GM12891 (cell line): ENCODE measurements at regions not wholly inside any gene's neighbourhood (a gene's known extent, or its start where the extent isn't known, plus 50 kb on each side); places are given as distances from the start of the nearest gene placed in this dataset.

Source experiments
- POLR2A ChIP-seq: IDR thresholded peaks from 2 replicates; pipeline ENCODE4 v1.6.1; 2011; ENCODE audit warnings: low read depth, low read length, control low read depth
- POLR2AphosphoS5 ChIP-seq: IDR thresholded peaks from 2 replicates; pipeline ENCODE4 v1.6.1; 2011; ENCODE audit warnings: low read depth, low read length, control low read depth
- POU2F2 ChIP-seq: IDR thresholded peaks from 2 replicates; pipeline ENCODE4 v1.6.1; 2011; ENCODE audit warnings: low read depth, mild to moderate bottlenecking, control low read depth, low read length, moderate library complexity
- SPI1 ChIP-seq: IDR thresholded peaks from 2 replicates; pipeline ENCODE4 v1.6.1; 2011; ENCODE audit warnings: low read depth, low read length, control low read depth
- TAF1 ChIP-seq: IDR thresholded peaks from 2 replicates; pipeline ENCODE4 v1.6.1; 2011; ENCODE audit warnings: low read depth, low read length, control low read depth

DNA sequence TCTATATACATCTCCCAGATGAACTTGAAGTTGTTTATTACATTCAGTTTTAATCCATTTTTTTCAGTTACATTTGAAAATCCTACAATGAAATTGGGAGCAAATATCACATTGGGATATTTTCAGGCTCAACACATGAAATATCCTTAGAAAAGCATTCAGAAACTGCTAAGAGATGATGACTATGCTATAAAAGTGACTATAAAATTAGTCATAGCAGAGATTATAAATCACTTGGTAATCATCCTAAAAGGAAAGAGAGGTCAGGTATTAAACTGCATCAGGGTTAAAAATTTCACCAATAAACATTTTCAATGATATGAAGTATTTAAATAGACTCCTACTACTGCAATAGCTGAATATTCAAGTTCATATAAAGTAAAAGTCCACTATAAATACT, 987.7 kb downstream of the GRIK2 start:
- no peak for TF ChIP-seq POLR2AphosphoS5
- TF ChIP-seq POLR2A = no peak
- TF ChIP-seq POU2F2 = no peak
- no peak for TF ChIP-seq TAF1
- no peak for TF ChIP-seq SPI1
